GM19452 (cell line): ENCODE measurements at regions not wholly inside any gene's neighbourhood (a gene's known extent, or its start where the extent isn't known, plus 50 kb on each side); places are given as distances from the start of the nearest gene placed in this dataset.

Source experiments
- ATAC-seq: cut with Tn5 transposase; IDR thresholded peaks from one replicate; pipeline ENCODE4 v1.9.1; 2021; ENCODE audit not compliant: unreplicated experiment

DNA sequence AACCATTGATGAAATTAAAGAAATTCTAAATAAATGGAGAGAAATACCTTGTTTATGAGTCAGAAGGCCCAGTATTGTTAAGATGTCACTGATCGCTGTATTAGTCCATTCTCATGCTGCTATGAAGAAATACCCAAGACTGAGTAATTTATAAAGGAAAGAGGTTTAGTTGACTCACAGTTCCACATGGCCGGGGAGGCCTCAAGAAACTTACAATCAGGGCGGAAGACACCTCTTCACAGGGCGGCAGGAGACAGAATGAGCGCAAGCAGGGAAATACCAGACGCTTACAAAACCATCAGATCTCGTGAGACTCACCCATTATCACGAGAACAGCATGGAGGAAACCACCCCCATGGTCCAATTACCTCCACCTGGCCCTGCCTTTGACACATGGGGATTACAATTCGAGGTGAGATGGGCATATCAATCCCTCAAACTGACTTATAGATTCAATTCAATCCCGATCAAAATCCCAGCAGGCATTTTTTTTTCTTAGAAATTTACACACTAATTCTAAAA lies 157.2 kb downstream of the ENGASE start:
- ATAC-seq: no peak

DNA sequence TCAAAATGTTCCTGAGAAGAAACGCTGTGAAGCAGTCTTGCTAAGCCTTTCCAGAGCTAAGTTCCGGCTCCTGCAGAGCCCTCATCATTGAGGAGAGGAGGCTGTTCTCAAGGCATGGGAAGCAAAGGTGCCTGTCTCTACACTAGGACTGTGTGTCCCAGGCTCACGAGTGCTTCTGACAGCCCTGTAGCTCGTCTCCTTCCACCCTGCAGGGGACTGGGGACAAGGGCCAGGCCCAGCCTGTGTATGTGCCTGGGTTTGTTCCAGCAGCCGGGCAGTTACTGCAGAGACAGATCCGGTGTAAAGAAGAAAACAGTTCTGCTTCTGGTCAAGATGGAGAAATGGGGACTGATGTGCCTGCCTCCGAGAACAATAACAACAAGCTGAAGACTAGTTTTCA lies 156.0 kb downstream of the ENGASE start:
- no peak for ATAC-seq

GRCh38 chr17:79226037-79226436 lies 151.4 kb downstream of the ENGASE start:
- no peak for ATAC-seq

GRCh38 chr17:79224903-79225302 lies 150.3 kb downstream of the ENGASE start:
- ATAC-seq: no peak

DNA sequence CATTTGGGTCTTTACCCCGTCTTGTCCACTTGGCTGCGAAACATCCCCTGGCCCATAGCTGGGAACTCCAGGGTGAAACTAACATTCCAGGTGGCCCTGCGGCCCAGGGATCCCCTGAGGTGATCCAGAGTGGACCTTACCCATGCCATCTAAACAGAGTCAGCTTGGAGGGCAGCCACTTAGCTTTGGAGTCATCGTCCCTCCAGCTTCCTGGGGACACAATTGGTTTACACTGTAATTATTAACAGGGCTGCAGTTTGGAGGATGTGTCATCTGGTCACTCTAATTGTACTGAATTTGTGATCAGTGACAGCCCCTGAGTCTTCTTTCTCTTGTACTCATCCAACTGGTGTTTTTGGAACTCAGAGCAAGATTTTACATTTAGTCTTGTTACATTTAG lies 149.9 kb downstream of the ENGASE start:
- no peak for ATAC-seq

DNA sequence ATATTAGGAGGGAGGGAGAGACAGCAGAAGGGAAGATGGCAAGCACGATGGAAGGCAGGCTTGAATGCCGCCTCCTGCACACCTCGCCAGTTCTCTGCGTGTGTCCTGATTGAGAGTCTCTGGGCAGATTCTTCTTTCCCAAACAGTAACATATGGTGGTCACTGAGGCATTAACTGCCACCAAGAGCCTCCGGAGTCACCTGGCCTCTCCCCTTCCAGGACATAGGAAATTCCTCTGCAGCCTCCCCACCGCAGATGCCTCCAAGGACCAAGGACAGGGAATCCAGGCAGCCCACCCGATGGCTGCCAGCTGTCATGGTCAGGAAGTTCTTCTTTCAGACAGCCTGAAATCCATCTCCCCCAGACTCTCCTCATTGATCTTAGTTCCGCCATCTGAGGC lies 149.3 kb downstream of the ENGASE start:
- ATAC-seq: no peak

- ATAC-seq: no peak
Measured at GRCh38 chr17:79223471-79223870, 148.8 kb downstream of the ENGASE start.

GRCh38 chr17:79221597-79221996 lies 147.0 kb downstream of the ENGASE start:
- no peak for ATAC-seq

GRCh38 chr17:79220713-79221291 lies 146.2 kb downstream of the ENGASE start:
- ATAC-seq: no peak

DNA sequence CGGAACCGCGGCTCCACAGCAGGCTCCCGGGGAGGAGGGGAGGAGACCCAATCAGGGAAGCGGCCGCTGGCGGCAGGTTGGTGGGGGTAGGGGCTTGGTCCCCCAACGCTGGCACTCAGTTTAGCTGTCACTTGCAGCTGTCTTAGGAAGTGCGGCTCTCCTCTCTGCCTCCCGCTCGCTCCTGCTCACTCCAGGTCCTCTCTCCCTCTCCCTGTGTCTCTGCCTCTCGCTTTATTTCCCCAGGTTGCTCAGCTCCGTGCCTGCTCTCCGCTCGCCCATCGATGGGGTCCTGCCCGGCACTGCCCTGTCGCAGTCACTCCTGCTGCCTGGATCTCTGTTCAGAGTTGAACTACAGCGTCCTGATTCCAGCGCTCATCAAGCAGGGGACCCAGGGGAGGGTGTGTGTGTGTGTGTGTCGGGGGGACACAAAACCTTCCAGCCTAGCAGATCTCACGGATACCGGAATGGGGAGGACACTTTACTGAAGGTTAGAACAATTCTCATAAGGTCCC lies 145.6 kb downstream of the ENGASE start:
- ATAC-seq: no peak

DNA sequence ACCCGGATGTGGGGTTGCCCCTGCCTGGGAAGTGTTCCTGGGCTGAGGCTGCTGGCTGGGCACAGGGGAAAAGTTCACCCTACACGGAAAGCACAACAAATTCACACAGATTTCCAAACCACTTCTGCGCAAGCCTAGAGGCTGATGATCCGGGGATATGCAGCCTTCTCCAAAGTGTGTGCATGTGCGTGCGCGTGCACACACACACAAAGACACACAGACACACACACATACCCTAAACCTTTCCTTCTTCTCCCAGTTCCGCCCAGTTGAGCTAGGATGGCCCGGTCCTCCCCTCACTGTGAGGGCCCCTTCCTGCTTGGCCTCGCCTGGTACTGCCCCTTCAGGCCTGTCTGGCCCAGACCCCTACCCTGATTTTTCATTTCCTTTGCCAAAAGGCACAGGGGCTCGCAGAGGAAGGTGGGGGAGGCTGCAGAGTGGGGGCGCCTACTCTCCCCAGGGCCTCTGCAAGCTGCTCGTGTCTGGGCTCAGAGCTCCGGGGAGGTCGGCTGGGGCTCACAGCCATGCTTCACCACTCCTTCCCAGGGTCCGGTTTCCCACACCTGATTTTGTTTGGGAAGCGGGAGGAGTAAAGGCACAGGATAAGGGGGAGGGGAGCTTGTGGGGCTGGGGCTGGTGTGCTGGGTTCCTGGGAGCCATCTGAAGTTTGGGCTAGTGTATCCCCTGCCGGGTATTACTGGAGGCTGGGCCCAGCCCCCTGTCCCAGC lies 144.7 kb downstream of the ENGASE start:
- ATAC-seq: no peak

- no peak for ATAC-seq
Measured at GRCh38 chr17:79218825-79219200, 144.2 kb downstream of the ENGASE start.

GRCh38 chr17:79218175-79218824 lies 143.7 kb downstream of the ENGASE start:
- no peak for ATAC-seq

- ATAC-seq: no peak
Measured at GRCh38 chr17:79217473-79218135, 143.0 kb downstream of the ENGASE start.

DNA sequence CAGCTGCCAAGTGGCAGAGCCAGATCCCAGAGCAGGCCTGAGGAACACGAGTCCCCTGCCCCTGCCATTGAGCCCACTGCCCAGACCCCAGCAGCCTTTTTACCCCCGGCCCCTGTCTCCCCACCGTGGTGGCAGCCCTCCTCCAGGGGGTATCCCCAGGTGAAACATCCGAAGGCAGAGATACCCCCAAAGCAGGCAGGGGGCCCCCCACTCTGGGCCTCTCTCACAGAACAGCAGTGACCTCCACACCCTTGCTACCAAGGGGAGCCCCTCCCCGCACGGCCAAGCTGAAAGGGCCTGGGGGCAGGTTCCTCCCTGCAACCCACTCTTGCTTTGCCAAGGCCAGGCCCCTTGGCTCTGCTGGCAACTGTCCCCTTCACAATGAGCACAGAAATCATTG lies 142.2 kb downstream of the ENGASE start:
- ATAC-seq: no peak

GRCh38 chr17:79216391-79216790 lies 141.8 kb downstream of the ENGASE start:
- no peak for ATAC-seq

DNA sequence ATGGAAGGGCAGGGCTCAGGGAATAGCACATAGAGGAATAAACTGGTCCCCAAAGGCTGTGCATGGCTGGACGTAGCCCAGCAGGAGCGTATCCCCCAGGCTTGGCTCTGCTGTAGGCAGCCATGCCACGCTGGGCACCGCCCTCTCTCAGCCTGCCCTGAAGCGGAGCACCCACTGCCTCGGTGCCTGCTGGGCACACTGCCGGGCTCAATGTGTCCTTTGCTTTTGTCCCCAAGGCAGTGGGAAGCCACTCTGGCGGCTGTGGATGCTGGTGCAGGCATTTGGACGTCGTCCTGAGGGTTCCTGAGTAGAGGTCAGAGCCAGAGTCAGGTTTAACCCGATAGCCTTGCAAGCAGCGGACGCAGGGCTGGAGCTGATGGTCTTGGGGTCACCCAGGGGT lies 141.0 kb downstream of the ENGASE start:
- no peak for ATAC-seq

GRCh38 chr17:79214940-79215604 lies 140.4 kb downstream of the ENGASE start:
- no peak for ATAC-seq

- no peak for ATAC-seq
Measured at GRCh38 chr17:79214459-79214858, 139.8 kb downstream of the ENGASE start.

DNA sequence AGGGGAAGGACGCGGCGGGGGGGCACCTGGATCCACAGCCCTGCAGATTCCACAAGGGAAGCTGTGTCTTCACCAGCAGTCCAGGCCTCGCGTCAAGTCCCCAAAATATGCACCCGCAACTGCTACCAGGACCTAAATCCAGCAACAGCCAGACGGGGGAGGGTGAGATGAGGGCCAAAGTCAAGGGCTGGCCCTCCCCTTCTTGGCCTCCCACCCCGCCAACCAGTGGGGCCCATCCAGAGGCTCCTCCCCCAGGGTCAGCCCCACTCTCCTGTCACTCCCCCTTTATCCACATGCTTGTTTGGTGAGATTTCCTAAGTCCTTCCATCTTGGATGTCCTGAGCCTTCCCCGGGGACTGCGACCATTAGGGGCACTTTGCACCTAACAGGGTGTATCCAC lies 138.7 kb downstream of the ENGASE start:
- no peak for ATAC-seq
